ENCODE measurements at regions not wholly inside any gene's neighbourhood (a gene's known extent, or its start where the extent isn't known, plus 50 kb on each side); places are given as distances from the start of the nearest gene placed in this dataset.

DNA sequence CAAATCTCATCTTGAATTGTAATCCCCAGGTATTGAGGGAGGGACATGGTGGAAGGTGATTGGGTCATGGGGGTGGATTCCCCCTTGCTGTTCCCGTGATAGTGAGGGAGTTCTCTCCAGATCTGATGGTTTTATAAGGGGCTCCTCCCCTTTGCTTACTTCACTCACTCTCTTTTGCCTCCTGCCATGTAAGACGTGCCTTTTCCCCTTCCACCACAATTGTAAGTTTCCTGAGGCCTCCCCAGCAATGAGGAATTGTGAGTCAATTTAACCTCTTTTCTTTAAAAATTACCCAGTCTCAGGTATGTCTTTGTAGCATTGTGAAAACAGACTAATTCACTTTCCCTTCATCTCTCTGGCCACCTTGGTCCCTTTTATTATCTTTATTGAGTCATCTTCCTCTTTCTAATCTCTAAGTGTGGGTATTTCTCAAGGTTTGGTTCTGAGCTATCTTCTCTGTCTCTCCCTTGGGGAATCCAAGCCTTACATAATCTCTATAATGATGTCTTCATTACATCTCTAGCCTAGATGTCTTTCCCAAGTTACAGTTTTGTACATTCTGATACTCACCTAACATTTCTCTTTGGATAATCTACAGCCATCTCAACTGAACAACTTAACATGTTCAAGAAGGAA lies 99.1 kb upstream of the JCAD start:
- Histone ChIP-seq H2AFZ (ENCODE audit: low read length) (no peak overlapping the region), H3K4me2 (ENCODE audit: low read depth, low read length, poor library complexity, severe bottlenecking) (no peak overlapping the region), H3K36me3 (ENCODE audit: insufficient read depth, low read length) (no peaks in the 10 kb centered on the region), H3K4me3 (ENCODE audit: low read length, poor library complexity, severe bottlenecking) (no peak overlapping the region), H3K4me1 (ENCODE audit: insufficient read depth, low read length, poor library complexity, severe bottlenecking) (no peaks in the 10 kb centered on the region), H3K27me3 (ENCODE audit: insufficient read depth, low read length, poor library complexity, severe bottlenecking) (no peaks in the 10 kb centered on the region), H4K20me1 (ENCODE audit: insufficient read depth, low read length, poor library complexity, severe bottlenecking) (no peaks in the 10 kb centered on the region), H3K9ac (ENCODE audit: low read depth, low read length, poor library complexity, severe bottlenecking) (no peak overlapping the region), H3F3A (ENCODE audit: low read depth) (no peaks in the 10 kb centered on the region), H3K9me3 (ENCODE audit: insufficient read depth, low read depth, low read length) (no peaks in the 10 kb centered on the region), H3K9me2 (replicated peaks; ENCODE audit: low read depth, low read length) (no peaks in the 10 kb centered on the region), H3K79me2 (ENCODE audit: insufficient read depth, low read length) (no peaks in the 10 kb centered on the region)
- TF ChIP-seq, protein P1, sequence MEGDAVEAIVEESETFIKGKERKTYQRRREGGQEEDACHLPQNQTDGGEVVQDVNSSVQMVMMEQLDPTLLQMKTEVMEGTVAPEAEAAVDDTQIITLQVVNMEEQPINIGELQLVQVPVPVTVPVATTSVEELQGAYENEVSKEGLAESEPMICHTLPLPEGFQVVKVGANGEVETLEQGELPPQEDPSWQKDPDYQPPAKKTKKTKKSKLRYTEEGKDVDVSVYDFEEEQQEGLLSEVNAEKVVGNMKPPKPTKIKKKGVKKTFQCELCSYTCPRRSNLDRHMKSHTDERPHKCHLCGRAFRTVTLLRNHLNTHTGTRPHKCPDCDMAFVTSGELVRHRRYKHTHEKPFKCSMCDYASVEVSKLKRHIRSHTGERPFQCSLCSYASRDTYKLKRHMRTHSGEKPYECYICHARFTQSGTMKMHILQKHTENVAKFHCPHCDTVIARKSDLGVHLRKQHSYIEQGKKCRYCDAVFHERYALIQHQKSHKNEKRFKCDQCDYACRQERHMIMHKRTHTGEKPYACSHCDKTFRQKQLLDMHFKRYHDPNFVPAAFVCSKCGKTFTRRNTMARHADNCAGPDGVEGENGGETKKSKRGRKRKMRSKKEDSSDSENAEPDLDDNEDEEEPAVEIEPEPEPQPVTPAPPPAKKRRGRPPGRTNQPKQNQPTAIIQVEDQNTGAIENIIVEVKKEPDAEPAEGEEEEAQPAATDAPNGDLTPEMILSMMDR (conservative IDR thresholded peaks at IDR 0.05; ENCODE audit: low read length) = no peak
- TF ChIP-seq EZH2phosphoT487 (IDR thresholded peaks at IDR 0.05; ENCODE audit: borderline replicate concordance) = no peak

DNA sequence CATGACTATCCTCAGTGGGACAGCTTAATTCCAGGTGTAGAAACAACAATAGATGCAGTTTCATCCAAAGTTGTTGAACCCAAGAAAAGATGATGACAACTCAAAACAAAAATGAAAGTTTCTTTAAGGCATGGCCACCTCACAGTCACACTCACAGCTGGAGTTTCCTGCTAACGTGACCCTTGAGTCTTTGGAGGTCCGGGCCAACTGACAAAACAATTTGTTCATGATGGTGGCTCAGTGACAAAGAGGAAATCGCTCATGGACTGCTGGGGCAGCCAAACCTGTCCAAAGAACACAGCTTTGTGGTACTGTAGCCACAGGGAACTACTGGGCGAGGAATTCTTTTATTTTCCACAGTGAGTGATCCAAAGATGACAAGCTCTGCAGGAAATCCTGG lies 96.0 kb upstream of the JCAD start:
- H3K9me3 ChIP-seq (ENCODE audit: insufficient read depth, low read depth, low read length) = no peaks in the 10 kb centered on the region
- no peaks in the 10 kb centered on the region for H3K4me1 ChIP-seq (ENCODE audit: insufficient read depth, low read length, poor library complexity, severe bottlenecking)
- no peaks in the 10 kb centered on the region for H3K9me2 ChIP-seq (replicated peaks; ENCODE audit: low read depth, low read length)
- H4K20me1 ChIP-seq (ENCODE audit: insufficient read depth, low read length, poor library complexity, severe bottlenecking) = no peaks in the 10 kb centered on the region
- TF ChIP-seq, protein P1 (conservative IDR thresholded peaks at IDR 0.05; ENCODE audit: low read length) = no peak
- no peak for TF ChIP-seq EZH2phosphoT487 (IDR thresholded peaks at IDR 0.05; ENCODE audit: borderline replicate concordance)
- H2AFZ ChIP-seq (ENCODE audit: low read length) = no peak overlapping the region
- no peaks in the 10 kb centered on the region for H3K27me3 ChIP-seq (ENCODE audit: insufficient read depth, low read length, poor library complexity, severe bottlenecking)
- no peaks in the 10 kb centered on the region for H3K79me2 ChIP-seq (ENCODE audit: insufficient read depth, low read length)
- H3K36me3 ChIP-seq (ENCODE audit: insufficient read depth, low read length) = no peaks in the 10 kb centered on the region
- H3K4me2 ChIP-seq (ENCODE audit: low read depth, low read length, poor library complexity, severe bottlenecking) = no peak overlapping the region
- H3F3A ChIP-seq (ENCODE audit: low read depth) = no peaks in the 10 kb centered on the region
- no peak overlapping the region for H3K9ac ChIP-seq (ENCODE audit: low read depth, low read length, poor library complexity, severe bottlenecking)
- no peak overlapping the region for H3K4me3 ChIP-seq (ENCODE audit: low read length, poor library complexity, severe bottlenecking)

DNA sequence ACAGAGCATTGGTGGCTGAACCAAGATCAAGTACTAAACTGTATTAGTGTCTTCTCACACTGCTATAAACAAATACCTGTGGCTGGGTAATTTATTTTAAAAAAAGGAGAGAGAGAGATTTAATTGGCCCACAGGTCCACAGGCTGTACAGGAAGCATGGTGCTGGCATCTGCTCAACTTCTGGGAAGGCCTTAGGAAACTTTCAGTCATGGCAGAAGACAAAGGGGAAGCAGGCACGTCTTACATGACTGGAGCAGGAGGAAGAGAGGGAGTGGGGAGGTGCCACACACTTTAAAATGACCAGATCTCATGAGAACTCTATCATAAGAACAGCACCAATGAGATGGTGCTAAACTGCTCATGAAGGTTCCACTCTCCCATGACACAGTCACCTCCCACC lies 95.2 kb upstream of the JCAD start:
- Histone ChIP-seq H3K9me3 (ENCODE audit: insufficient read depth, low read depth, low read length) (no peaks in the 10 kb centered on the region), H3F3A (ENCODE audit: low read depth) (no peaks in the 10 kb centered on the region), H4K20me1 (ENCODE audit: insufficient read depth, low read length, poor library complexity, severe bottlenecking) (no peaks in the 10 kb centered on the region), H3K79me2 (ENCODE audit: insufficient read depth, low read length) (no peaks in the 10 kb centered on the region), H2AFZ (ENCODE audit: low read length) (no peak overlapping the region), H3K4me1 (ENCODE audit: insufficient read depth, low read length, poor library complexity, severe bottlenecking) (no peaks in the 10 kb centered on the region), H3K36me3 (ENCODE audit: insufficient read depth, low read length) (no peaks in the 10 kb centered on the region), H3K9ac (ENCODE audit: low read depth, low read length, poor library complexity, severe bottlenecking) (no peak overlapping the region), H3K4me2 (ENCODE audit: low read depth, low read length, poor library complexity, severe bottlenecking) (no peak overlapping the region), H3K27me3 (ENCODE audit: insufficient read depth, low read length, poor library complexity, severe bottlenecking) (no peaks in the 10 kb centered on the region), H3K4me3 (ENCODE audit: low read length, poor library complexity, severe bottlenecking) (no peak overlapping the region), H3K9me2 (replicated peaks; ENCODE audit: low read depth, low read length) (no peaks in the 10 kb centered on the region)
- TF ChIP-seq, protein P1 (conservative IDR thresholded peaks at IDR 0.05; ENCODE audit: low read length) = no peak
- no peak for TF ChIP-seq EZH2phosphoT487 (IDR thresholded peaks at IDR 0.05; ENCODE audit: borderline replicate concordance)

All from Loucy (cell line).